ENCODE measurements at regions not wholly inside any gene's neighbourhood (a gene's known extent, or its start where the extent isn't known, plus 50 kb on each side); places are given as distances from the start of the nearest gene placed in this dataset.

DNA sequence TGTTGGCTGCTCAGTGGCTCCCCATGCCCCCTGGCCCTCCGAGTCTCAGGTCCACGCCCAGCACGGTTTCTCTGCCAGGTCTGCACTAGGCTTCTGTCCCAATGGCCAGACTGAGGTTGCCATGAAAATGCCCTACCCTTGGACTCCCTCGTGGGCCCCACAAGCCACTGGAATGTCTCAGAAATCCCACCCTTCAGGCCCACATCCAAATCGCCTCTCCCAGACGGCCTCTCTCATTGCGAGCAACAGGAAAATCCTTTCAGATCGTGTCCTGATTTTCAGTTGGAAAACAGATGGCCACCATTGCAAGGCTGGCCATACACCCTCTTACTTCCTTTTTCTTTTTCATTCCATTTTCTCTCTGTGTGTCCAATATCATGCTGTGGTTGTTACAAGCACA is 77.3 kb downstream of the IRF2BPL start:
- TF ChIP-seq, protein P1, sequence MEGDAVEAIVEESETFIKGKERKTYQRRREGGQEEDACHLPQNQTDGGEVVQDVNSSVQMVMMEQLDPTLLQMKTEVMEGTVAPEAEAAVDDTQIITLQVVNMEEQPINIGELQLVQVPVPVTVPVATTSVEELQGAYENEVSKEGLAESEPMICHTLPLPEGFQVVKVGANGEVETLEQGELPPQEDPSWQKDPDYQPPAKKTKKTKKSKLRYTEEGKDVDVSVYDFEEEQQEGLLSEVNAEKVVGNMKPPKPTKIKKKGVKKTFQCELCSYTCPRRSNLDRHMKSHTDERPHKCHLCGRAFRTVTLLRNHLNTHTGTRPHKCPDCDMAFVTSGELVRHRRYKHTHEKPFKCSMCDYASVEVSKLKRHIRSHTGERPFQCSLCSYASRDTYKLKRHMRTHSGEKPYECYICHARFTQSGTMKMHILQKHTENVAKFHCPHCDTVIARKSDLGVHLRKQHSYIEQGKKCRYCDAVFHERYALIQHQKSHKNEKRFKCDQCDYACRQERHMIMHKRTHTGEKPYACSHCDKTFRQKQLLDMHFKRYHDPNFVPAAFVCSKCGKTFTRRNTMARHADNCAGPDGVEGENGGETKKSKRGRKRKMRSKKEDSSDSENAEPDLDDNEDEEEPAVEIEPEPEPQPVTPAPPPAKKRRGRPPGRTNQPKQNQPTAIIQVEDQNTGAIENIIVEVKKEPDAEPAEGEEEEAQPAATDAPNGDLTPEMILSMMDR (IDR thresholded peaks at IDR 0.05; ENCODE audit: low read depth, low read length, missing input control): no peak
- TF ChIP-seq RAD21 (IDR thresholded peaks at IDR 0.05) (no peak), YY1 (IDR thresholded peaks at IDR 0.05) (no peak), HNF4G (IDR thresholded peaks at IDR 0.05) (no peak), JUND (IDR thresholded peaks at IDR 0.05) (no peak), SP1 (IDR thresholded peaks at IDR 0.05) (no peak), HNF4A (conservative IDR thresholded peaks at IDR 0.05) (no peak), NR2F2 (IDR thresholded peaks at IDR 0.05) (no peak)
- TF ChIP-seq, protein P2, sequence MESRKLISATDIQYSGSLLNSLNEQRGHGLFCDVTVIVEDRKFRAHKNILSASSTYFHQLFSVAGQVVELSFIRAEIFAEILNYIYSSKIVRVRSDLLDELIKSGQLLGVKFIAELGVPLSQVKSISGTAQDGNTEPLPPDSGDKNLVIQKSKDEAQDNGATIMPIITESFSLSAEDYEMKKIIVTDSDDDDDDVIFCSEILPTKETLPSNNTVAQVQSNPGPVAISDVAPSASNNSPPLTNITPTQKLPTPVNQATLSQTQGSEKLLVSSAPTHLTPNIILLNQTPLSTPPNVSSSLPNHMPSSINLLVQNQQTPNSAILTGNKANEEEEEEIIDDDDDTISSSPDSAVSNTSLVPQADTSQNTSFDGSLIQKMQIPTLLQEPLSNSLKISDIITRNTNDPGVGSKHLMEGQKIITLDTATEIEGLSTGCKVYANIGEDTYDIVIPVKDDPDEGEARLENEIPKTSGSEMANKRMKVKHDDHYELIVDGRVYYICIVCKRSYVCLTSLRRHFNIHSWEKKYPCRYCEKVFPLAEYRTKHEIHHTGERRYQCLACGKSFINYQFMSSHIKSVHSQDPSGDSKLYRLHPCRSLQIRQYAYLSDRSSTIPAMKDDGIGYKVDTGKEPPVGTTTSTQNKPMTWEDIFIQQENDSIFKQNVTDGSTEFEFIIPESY (IDR thresholded peaks at IDR 0.05): no peak
- TF ChIP-seq, protein P3, sequence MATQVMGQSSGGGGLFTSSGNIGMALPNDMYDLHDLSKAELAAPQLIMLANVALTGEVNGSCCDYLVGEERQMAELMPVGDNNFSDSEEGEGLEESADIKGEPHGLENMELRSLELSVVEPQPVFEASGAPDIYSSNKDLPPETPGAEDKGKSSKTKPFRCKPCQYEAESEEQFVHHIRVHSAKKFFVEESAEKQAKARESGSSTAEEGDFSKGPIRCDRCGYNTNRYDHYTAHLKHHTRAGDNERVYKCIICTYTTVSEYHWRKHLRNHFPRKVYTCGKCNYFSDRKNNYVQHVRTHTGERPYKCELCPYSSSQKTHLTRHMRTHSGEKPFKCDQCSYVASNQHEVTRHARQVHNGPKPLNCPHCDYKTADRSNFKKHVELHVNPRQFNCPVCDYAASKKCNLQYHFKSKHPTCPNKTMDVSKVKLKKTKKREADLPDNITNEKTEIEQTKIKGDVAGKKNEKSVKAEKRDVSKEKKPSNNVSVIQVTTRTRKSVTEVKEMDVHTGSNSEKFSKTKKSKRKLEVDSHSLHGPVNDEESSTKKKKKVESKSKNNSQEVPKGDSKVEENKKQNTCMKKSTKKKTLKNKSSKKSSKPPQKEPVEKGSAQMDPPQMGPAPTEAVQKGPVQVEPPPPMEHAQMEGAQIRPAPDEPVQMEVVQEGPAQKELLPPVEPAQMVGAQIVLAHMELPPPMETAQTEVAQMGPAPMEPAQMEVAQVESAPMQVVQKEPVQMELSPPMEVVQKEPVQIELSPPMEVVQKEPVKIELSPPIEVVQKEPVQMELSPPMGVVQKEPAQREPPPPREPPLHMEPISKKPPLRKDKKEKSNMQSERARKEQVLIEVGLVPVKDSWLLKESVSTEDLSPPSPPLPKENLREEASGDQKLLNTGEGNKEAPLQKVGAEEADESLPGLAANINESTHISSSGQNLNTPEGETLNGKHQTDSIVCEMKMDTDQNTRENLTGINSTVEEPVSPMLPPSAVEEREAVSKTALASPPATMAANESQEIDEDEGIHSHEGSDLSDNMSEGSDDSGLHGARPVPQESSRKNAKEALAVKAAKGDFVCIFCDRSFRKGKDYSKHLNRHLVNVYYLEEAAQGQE (IDR thresholded peaks at IDR 0.05): no peak
- TF ChIP-seq, protein P4, sequence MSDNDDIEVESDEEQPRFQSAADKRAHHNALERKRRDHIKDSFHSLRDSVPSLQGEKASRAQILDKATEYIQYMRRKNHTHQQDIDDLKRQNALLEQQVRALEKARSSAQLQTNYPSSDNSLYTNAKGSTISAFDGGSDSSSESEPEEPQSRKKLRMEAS (IDR thresholded peaks at IDR 0.05): no peak
